Smooth muscle cell (in vitro differentiated cells): ENCODE measurements at regions not wholly inside any gene's neighbourhood (a gene's known extent, or its start where the extent isn't known, plus 50 kb on each side); places are given as distances from the start of the nearest gene placed in this dataset.

Experiments
- DNase-seq: peaks from one replicate; lab custom pipeline; 2025; ENCODE audit not compliant: unreplicated experiment; lab: John Stamatoyannopoulos, UW
- H2AFZ ChIP-seq: fragments of 200-600 bp; sonication (generic); 2 replicates; pipeline ENCODE4 v1.6.0; 2016; ENCODE audit warnings: antibody characterized with exemption, low read depth, mild to moderate bottlenecking
- H3F3A ChIP-seq: fragments of 200-600 bp; sonication (generic); 2 replicates; pipeline ENCODE4 v1.6.0; 2017; ENCODE audit warnings: antibody characterized with exemption, low read depth
- H3K27ac ChIP-seq: fragments of 200-600 bp; sonication (generic); 2 replicates; pipeline ENCODE4 v1.5.1; 2016; ENCODE audit warnings: low read depth, mild to moderate bottlenecking
- H3K27me3 ChIP-seq: fragments of 200-600 bp; sonication (generic); 2 replicates; pipeline ENCODE4 v1.6.1; 2016; ENCODE audit warnings: low read depth, mild to moderate bottlenecking
- H3K36me3 ChIP-seq: fragments of 200-600 bp; sonication (generic); 2 replicates; pipeline ENCODE4 v1.5.1; 2016; ENCODE audit warnings: low read depth
- H3K4me1 ChIP-seq: fragments of 200-600 bp; sonication (generic); 2 replicates; pipeline ENCODE4 v1.5.1; 2016; ENCODE audit warnings: low read depth
- H3K4me2 ChIP-seq: fragments of 200-600 bp; sonication (generic); 2 replicates; pipeline ENCODE4 v1.6.0; 2016; ENCODE audit warnings: mild to moderate bottlenecking
- H3K4me3 ChIP-seq: fragments of 200-600 bp; sonication (generic); 2 replicates; pipeline ENCODE4 v1.5.1; 2016; ENCODE audit warnings: mild to moderate bottlenecking
- H3K79me2 ChIP-seq: fragments of 200-600 bp; sonication (generic); 2 replicates; pipeline ENCODE4 v1.6.0; 2016; ENCODE audit warnings: low read depth, mild to moderate bottlenecking
- H3K9ac ChIP-seq: fragments of 200-600 bp; sonication (generic); 2 replicates; pipeline ENCODE4 v1.6.0; 2016; ENCODE audit warnings: low read depth
- H3K9me3 ChIP-seq: fragments of 200-600 bp; sonication (generic); replicated peaks from 2 replicates; pipeline ENCODE4 v1.5.1; 2016; ENCODE audit warnings: low read depth
- H4K20me1 ChIP-seq: fragments of 200-600 bp; sonication (generic); 2 replicates; pipeline ENCODE4 v1.6.0; 2016; ENCODE audit warnings: low read depth
- WGBS: methylation state at CpG from one replicate; pipeline ENCODE4 v1.1.7; 2016; ENCODE audit warnings: low lambda C conversion rate; 5-methylcytosine and 5-hydroxymethylcytosine counted together
- TF ChIP-seq, protein P1 (sequence below): fragments of 200-600 bp; sonication (generic); IDR thresholded peaks from 2 replicates; pipeline ENCODE4 v1.5.1; 2017; ENCODE audit warnings: borderline replicate concordance, mild to moderate bottlenecking, antibody characterized with exemption; ENCODE audit not compliant: insufficient read depth, poor library complexity, severe bottlenecking

DNA sequence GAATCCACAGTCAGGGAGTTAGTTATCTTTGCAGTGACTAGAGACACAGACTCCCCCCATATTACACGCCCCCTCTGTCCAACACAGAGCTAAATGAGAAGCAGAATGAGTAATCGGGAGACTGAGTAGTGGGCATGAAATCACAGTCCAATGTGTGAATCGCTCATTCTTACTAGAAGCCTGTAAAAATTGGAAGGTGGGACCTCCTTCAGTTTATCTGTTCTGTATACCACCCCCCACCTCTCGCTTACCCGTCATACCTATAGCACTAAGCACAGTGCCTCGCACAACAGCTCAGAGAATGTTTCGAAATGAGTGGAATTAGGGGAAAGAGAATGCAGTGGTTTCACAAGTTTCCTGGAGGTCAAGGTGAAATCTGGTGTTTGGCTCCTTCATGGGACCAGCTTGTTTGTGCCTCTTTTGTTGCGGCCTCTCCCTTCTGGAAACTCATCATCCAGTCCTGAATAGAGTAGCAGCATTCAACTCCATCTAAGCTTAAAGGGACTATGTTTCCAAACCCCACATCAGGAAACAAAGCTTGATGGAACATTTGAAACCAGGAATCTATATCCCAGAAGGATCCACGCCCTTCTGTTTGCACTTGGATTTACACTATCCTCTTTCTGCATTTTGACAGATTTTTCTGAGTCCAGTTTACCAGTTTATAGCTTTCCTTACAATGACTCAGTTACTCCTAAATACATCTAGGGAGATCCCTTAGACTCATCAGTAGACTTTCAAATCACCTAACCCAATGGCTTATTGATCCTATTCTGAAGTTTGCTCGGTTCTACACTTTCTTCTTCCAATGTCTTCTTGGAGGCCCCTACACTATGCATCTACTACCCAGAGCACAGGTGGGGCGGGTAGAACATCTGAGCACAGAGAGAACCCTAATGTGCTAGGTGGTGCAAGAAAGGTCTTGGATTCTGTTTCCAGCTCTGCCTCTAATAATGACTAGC, 59.2 kb upstream of the PIM1 start:
- no peaks in the 10 kb centered on the region for H3K27me3 ChIP-seq
- peak overlapping the region; percentile 30 for H3K27ac ChIP-seq
- H3K9ac ChIP-seq = no peak overlapping the region
- H3F3A ChIP-seq = no peaks in the 10 kb centered on the region
- peak overlapping the region; percentile 17 for H3K4me2 ChIP-seq
- H3K4me3 ChIP-seq = no peak overlapping the region
- H3K79me2 ChIP-seq = no peaks in the 10 kb centered on the region
- peaks cover 8% of the 10 kb centered on the region for H3K4me1 ChIP-seq
- no peaks in the 10 kb centered on the region for H4K20me1 ChIP-seq
- no peaks in the 10 kb centered on the region for H3K9me3 ChIP-seq
- no peaks in the 10 kb centered on the region for H3K36me3 ChIP-seq
- DNase-seq = no peak
- TF ChIP-seq, protein P1, sequence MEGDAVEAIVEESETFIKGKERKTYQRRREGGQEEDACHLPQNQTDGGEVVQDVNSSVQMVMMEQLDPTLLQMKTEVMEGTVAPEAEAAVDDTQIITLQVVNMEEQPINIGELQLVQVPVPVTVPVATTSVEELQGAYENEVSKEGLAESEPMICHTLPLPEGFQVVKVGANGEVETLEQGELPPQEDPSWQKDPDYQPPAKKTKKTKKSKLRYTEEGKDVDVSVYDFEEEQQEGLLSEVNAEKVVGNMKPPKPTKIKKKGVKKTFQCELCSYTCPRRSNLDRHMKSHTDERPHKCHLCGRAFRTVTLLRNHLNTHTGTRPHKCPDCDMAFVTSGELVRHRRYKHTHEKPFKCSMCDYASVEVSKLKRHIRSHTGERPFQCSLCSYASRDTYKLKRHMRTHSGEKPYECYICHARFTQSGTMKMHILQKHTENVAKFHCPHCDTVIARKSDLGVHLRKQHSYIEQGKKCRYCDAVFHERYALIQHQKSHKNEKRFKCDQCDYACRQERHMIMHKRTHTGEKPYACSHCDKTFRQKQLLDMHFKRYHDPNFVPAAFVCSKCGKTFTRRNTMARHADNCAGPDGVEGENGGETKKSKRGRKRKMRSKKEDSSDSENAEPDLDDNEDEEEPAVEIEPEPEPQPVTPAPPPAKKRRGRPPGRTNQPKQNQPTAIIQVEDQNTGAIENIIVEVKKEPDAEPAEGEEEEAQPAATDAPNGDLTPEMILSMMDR = no peak
- WGBS = 62% methylated on average over 11 of the region's 11 CpGs
- H2AFZ ChIP-seq = peak overlapping the region; percentile 22

DNA sequence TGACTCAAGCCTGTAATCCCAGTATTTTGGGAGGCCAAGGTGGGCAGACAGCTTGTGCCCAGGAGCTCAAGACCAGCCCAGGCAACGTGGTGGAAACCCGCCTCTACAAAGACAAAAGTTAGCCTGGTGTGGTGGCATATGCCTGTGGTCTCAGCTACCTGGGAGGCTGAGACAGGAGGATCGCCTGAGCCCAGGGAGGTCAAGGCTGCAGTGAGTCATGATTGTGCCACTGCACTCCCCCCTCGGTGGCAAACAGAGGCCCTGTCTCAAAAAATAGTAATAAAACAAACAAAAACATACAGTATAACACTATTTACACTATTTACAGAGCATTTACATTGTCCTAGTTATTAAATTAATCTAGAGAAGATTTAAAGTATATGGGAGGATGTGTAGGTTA, 56.0 kb upstream of the PIM1 start:
- H3K79me2 ChIP-seq = no peaks in the 10 kb centered on the region
- H3F3A ChIP-seq = no peaks in the 10 kb centered on the region
- no peak for DNase-seq
- H3K4me2 ChIP-seq = no peak overlapping the region
- H3K36me3 ChIP-seq = no peaks in the 10 kb centered on the region
- H2AFZ ChIP-seq = no peak overlapping the region
- no peaks in the 10 kb centered on the region for H3K27me3 ChIP-seq
- no peaks in the 10 kb centered on the region for H4K20me1 ChIP-seq
- no peaks in the 10 kb centered on the region for H3K9me3 ChIP-seq
- peaks cover 8% of the 10 kb centered on the region for H3K4me1 ChIP-seq
- TF ChIP-seq, protein P1 = no peak
- 95% methylated on average over 4 of the region's 4 CpGs for WGBS
- no peak overlapping the region for H3K27ac ChIP-seq
- H3K9ac ChIP-seq = no peak overlapping the region
- H3K4me3 ChIP-seq = no peak overlapping the region

- 92% methylated on average over 4 of the region's 4 CpGs for WGBS
- Histone ChIP-seq H3K4me2 (no peak overlapping the region), H3F3A (no peaks in the 10 kb centered on the region), H3K4me1 (peaks cover 8% of the 10 kb centered on the region), H3K79me2 (no peaks in the 10 kb centered on the region), H3K36me3 (no peaks in the 10 kb centered on the region), H3K27me3 (no peaks in the 10 kb centered on the region), H4K20me1 (no peaks in the 10 kb centered on the region), H3K9ac (no peak overlapping the region), H3K4me3 (no peak overlapping the region), H3K9me3 (no peaks in the 10 kb centered on the region), H2AFZ (no peak overlapping the region), H3K27ac (no peak overlapping the region)
- DNase-seq = no peak
- TF ChIP-seq, protein P1 = no peak
Observed at GRCh38 chr6:37114612-37115011, 55.3 kb upstream of the PIM1 start.
